ENCODE measurements at regions not wholly inside any gene's neighbourhood (a gene's known extent, or its start where the extent isn't known, plus 50 kb on each side); places are given as distances from the start of the nearest gene placed in this dataset.

GRCh38 chr7:18144166-18144565 lies 116.5 kb upstream of the PRPS1L1 start:
- TF ChIP-seq POLR2A (IDR thresholded peaks at IDR 0.05; ENCODE audit: low read depth, low read length) (no peak), CTCF (conservative IDR thresholded peaks at IDR 0.05; ENCODE audit: low read depth, low read length) (no peak), FOS (IDR thresholded peaks at IDR 0.05; ENCODE audit: low read depth, low read length) (no peak), MAFK (IDR thresholded peaks at IDR 0.05; ENCODE audit: low read depth, low read length) (no peak), MXI1 (IDR thresholded peaks at IDR 0.05; ENCODE audit: borderline replicate concordance, low read depth, low read length) (no peak), USF2 (IDR thresholded peaks at IDR 0.05; ENCODE audit: low read depth, low read length) (no peak), CEBPB (IDR thresholded peaks at IDR 0.05; ENCODE audit: low read depth, low read length) (no peak)

All from IMR-90 (cell line).